DMS153 treated with DMSO at 0.1 percent for 48 hours (cell line): ENCODE measurements at regions not wholly inside any gene's neighbourhood (a gene's known extent, or its start where the extent isn't known, plus 50 kb on each side); places are given as distances from the start of the nearest gene placed in this dataset.

Source experiments
- DNase-seq: peaks from one replicate; lab custom pipeline; 2025; ENCODE audit not compliant: unreplicated experiment; lab: John Stamatoyannopoulos, UW

GRCh38 chr7:13179775-13180523 is 492.5 kb downstream of the ARL4A start:
- DNase-seq: no peak

GRCh38 chr7:13181216-13181615 is 493.8 kb downstream of the ARL4A start:
- DNase-seq: peak; percentile 32

GRCh38 chr7:13185139-13185538 is 497.7 kb downstream of the ARL4A start:
- no peak for DNase-seq

GRCh38 chr7:13188236-13188805 is 500.9 kb downstream of the ARL4A start:
- DNase-seq: no peak

- DNase-seq: no peak
These were observed 501.5 kb downstream of the ARL4A start for GRCh38 chr7:13188922-13189321.

- DNase-seq: no peak
These were observed 502.2 kb downstream of the ARL4A start for GRCh38 chr7:13189668-13190067.

GRCh38 chr7:13197501-13197900 is 510.1 kb downstream of the ARL4A start:
- no peak for DNase-seq

- no peak for DNase-seq
These were observed 510.6 kb downstream of the ARL4A start for GRCh38 chr7:13198036-13198435.

GRCh38 chr7:13198727-13199126 is 511.3 kb downstream of the ARL4A start:
- DNase-seq: no peak

GRCh38 chr7:13201628-13202027 is 514.2 kb downstream of the ARL4A start:
- no peak for DNase-seq

- no peak for DNase-seq
These were observed 530.3 kb downstream of the ARL4A start for GRCh38 chr7:13217768-13218167.

GRCh38 chr7:13225068-13225467 is 537.6 kb downstream of the ARL4A start:
- no peak for DNase-seq

GRCh38 chr7:13226385-13226784 is 539.0 kb downstream of the ARL4A start:
- no peak for DNase-seq

GRCh38 chr7:13231216-13231615 is 543.8 kb downstream of the ARL4A start:
- no peak for DNase-seq

- DNase-seq: no peak
These were observed 548.0 kb downstream of the ARL4A start for GRCh38 chr7:13235436-13235835.

GRCh38 chr7:13236026-13236425 is 548.6 kb downstream of the ARL4A start:
- DNase-seq: no peak

- no peak for DNase-seq
These were observed 552.9 kb downstream of the ARL4A start for GRCh38 chr7:13240349-13240748.

GRCh38 chr7:13241416-13241815 is 554.0 kb downstream of the ARL4A start:
- DNase-seq: no peak

- no peak for DNase-seq
These were observed 570.2 kb downstream of the ARL4A start for GRCh38 chr7:13257661-13258060.

- no peak for DNase-seq
These were observed 571.0 kb downstream of the ARL4A start for GRCh38 chr7:13258386-13258785.

- no peak for DNase-seq
These were observed 572.5 kb downstream of the ARL4A start for GRCh38 chr7:13259930-13260329.

GRCh38 chr7:13262929-13263530 is 575.6 kb downstream of the ARL4A start:
- DNase-seq: peak; percentile 52
